22Rv1 (cell line): ENCODE measurements at regions not wholly inside any gene's neighbourhood (a gene's known extent, or its start where the extent isn't known, plus 50 kb on each side); places are given as distances from the start of the nearest gene placed in this dataset.

ENCODE experiments used
- CTCF ChIP-seq: fragments of 450-650 bp; IDR thresholded peaks from 2 replicates; pipeline ENCODE4 v1.5.1; 2017; ENCODE audit warnings: mild to moderate bottlenecking
- ZFX ChIP-seq: fragments of 450-650 bp; IDR thresholded peaks from 2 replicates; pipeline ENCODE4 v1.6.1; 2017; ENCODE audit warnings: antibody characterized with exemption, borderline replicate concordance

- TF ChIP-seq CTCF (no peak), ZFX (no peak)
Observed at GRCh38 chr14:32004300-32004699, 72.8 kb upstream of the ARHGAP5 start.
